ENCODE measurements at regions not wholly inside any gene's neighbourhood (a gene's known extent, or its start where the extent isn't known, plus 50 kb on each side); places are given as distances from the start of the nearest gene placed in this dataset.

- no peaks in the 10 kb centered on the region for H3K9me3 ChIP-seq
- intact Hi-C loops (cut with DNase I) = no loop called here
- no peaks in the 10 kb centered on the region for H3K4me1 ChIP-seq
- H3K27ac ChIP-seq = no peak overlapping the region
- TF ChIP-seq POLR2A (IDR thresholded peaks at IDR 0.05) (no peak), POLR2AphosphoS5 (IDR thresholded peaks at IDR 0.05) (no peak), EP300 (IDR thresholded peaks at IDR 0.05) (no peak), CTCF (IDR thresholded peaks at IDR 0.05) (no peak)
- 44 to 74% methylated on average over 2 of the region's 2 CpGs for WGBS, 2 donors
- H3K36me3 ChIP-seq = no peaks in the 10 kb centered on the region
- DNase-seq = no peak
- H3K27me3 ChIP-seq = no peaks in the 10 kb centered on the region
- H3K4me3 ChIP-seq = no peak overlapping the region
Measured at GRCh38 chr7:94111009-94111408, 106.9 kb upstream of the BET1 start.

- no peaks in the 10 kb centered on the region for H3K27me3 ChIP-seq
- H3K9me3 ChIP-seq = no peaks in the 10 kb centered on the region
- no peaks in the 10 kb centered on the region for H3K4me1 ChIP-seq
- H3K4me3 ChIP-seq = no peak overlapping the region
- intact Hi-C loops (cut with DNase I) = no loop called here
- no peak for DNase-seq
- no peak overlapping the region for H3K27ac ChIP-seq
- WGBS, 2 donors = 87 to 90% methylated on average over 2 of the region's 2 CpGs
- H3K36me3 ChIP-seq = no peaks in the 10 kb centered on the region
- no peak for TF ChIP-seq CTCF (IDR thresholded peaks at IDR 0.05)
- no peak for TF ChIP-seq EP300 (IDR thresholded peaks at IDR 0.05)
- no peak for TF ChIP-seq POLR2AphosphoS5 (IDR thresholded peaks at IDR 0.05)
Measured at GRCh38 chr7:94115316-94115715, 111.2 kb upstream of the BET1 start.

- no peak overlapping the region for H3K4me3 ChIP-seq
- intact Hi-C loops (cut with DNase I) = no loop called here
- DNase-seq = no peak
- H3K36me3 ChIP-seq = no peaks in the 10 kb centered on the region
- no peaks in the 10 kb centered on the region for H3K27me3 ChIP-seq
- 55 to 81% methylated on average over 1 of the region's 1 CpG for WGBS, 2 donors
- TF ChIP-seq EP300 (IDR thresholded peaks at IDR 0.05) (no peak), CTCF (IDR thresholded peaks at IDR 0.05) (no peak), POLR2AphosphoS5 (IDR thresholded peaks at IDR 0.05) (no peak), POLR2A (IDR thresholded peaks at IDR 0.05) (no peak)
- no peaks in the 10 kb centered on the region for H3K9me3 ChIP-seq
- H3K4me1 ChIP-seq = no peaks in the 10 kb centered on the region
- no peak overlapping the region for H3K27ac ChIP-seq
Measured at GRCh38 chr7:94123136-94123535, 119.0 kb upstream of the BET1 start.

- Histone ChIP-seq H3K36me3 (no peaks in the 10 kb centered on the region), H3K4me1 (peaks cover 0 to 7% (median 3%) of the 10 kb centered on the region in 4 donors), H3K27ac (no peak overlapping the region), H3K4me3 (no peak overlapping the region), H3K9me3 (no peaks in the 10 kb centered on the region), H3K27me3 (no peaks in the 10 kb centered on the region)
- no peak for DNase-seq
- TF ChIP-seq CTCF (IDR thresholded peaks at IDR 0.05) (no peak), POLR2A (IDR thresholded peaks at IDR 0.05) (no peak), POLR2AphosphoS5 (IDR thresholded peaks at IDR 0.05) (no peak), EP300 (IDR thresholded peaks at IDR 0.05) (no peak)
- intact Hi-C loops (cut with DNase I) = loop anchor here (5.0 kb wide), 1 partner anchor 1100 kb away; no protein-coding TSS in a partner anchor
Measured at GRCh38 chr7:94127026-94127425, 122.9 kb upstream of the BET1 start.

GRCh38 chr7:94128072-94128471, 123.9 kb upstream of the BET1 start:
- Histone ChIP-seq H3K36me3 (no peaks in the 10 kb centered on the region), H3K27me3 (no peaks in the 10 kb centered on the region), H3K27ac (no peak overlapping the region), H3K4me3 (no peak overlapping the region), H3K9me3 (no peaks in the 10 kb centered on the region), H3K4me1 (peaks cover 0 to 7% (median 3%) of the 10 kb centered on the region in 4 donors)
- DNase-seq = no peak
- TF ChIP-seq POLR2AphosphoS5 (IDR thresholded peaks at IDR 0.05) = no peak
- no peak for TF ChIP-seq POLR2A (IDR thresholded peaks at IDR 0.05)
- TF ChIP-seq EP300 (IDR thresholded peaks at IDR 0.05) = no peak
- no peak for TF ChIP-seq CTCF (IDR thresholded peaks at IDR 0.05)
- intact Hi-C loops (cut with DNase I) = loop anchor here (5.0 kb wide), 1 partner anchor 1101 kb away; no protein-coding TSS in a partner anchor
- 63 to 68% methylated on average over 2 of the region's 2 CpGs for WGBS, 2 donors

Measured in sigmoid colon (tissue), 6 donors.